GM12878 (cell line): ENCODE measurements at regions not wholly inside any gene's neighbourhood (a gene's known extent, or its start where the extent isn't known, plus 50 kb on each side); places are given as distances from the start of the nearest gene placed in this dataset.

Source experiments
- ATAC-seq: fragments of 200-7000 bp; cut with Tn5 transposase; 3 replicates; pipeline ENCODE4 v1.9.1; 2020; ENCODE audit warnings: mild to moderate bottlenecking, moderate library complexity
- BruUV-seq: library from RNA; stranded (reverse); fragments of 400-500 nt; replicated peaks from 2 replicates; lab custom pipeline; 2021; lab: Mats Ljungman, UMichigan
- CTCF ChIA-PET: fragments of 300-600 bp; sonication (Branson Sonifier 250); formaldehyde crosslinking; extraction: SDS; loops from one replicate; lab custom pipeline; 2021; ENCODE audit warnings: inconsistent platforms; lab: Yijun Ruan, JAX
- POLR2A ChIA-PET: fragments of 350-600 bp; formaldehyde crosslinking; extraction: SDS; loops from one replicate; lab custom pipeline; 2021; ENCODE audit warnings: inconsistent platforms; lab: Charles Lee
- RAD21 ChIA-PET: fragments of 300-600 bp; sonication (Branson Sonifier 250); formaldehyde crosslinking; loops from one replicate; lab custom pipeline; 2023; ENCODE audit warnings: antibody characterized with exemption; ENCODE audit not compliant: unreplicated experiment; lab: Charles Lee
- SMC1A ChIA-PET: fragments of 300-600 bp; sonication (Branson Sonifier 250); formaldehyde crosslinking; loops from one replicate; lab custom pipeline; 2023; ENCODE audit not compliant: unreplicated experiment, uncharacterized antibody; lab: Charles Lee
- DNase-seq: peaks from one replicate; pipeline ENCODE4 v3.0.0-alpha.2; 2011; ENCODE audit warnings: low read depth, low spot score
- FAIRE-seq: peaks from 3 replicates; lab custom pipeline; 2011; peaks lifted over from hg19 to GRCh38; lab: Jason Lieb, UNC
- H2AFZ ChIP-seq: 2 replicates; pipeline ENCODE4 v1.6.0; 2011; ENCODE audit warnings: low read depth, low read length, control low read depth; ENCODE audit not compliant: control insufficient read depth
- H3K27ac ChIP-seq: 2 replicates; pipeline ENCODE4 v1.5.1; 2011; ENCODE audit warnings: control low read depth; ENCODE audit not compliant: control insufficient read depth, insufficient read depth
- H3K27me3 ChIP-seq, 2 experiments: replicated peaks in 1 of 2; 2 replicates each; pipeline versions ENCODE4 v1.6.0 to v1.6.1; 2011; ENCODE audit warnings: low read length in 1 of 2; ENCODE audit not compliant: control insufficient read depth in 2 of 2, insufficient read depth in 2 of 2
- H3K36me3 ChIP-seq, 2 experiments: 2 replicates each; pipeline ENCODE4 v1.5.1; 2011; ENCODE audit warnings: low read length in 1 of 2; ENCODE audit not compliant: control insufficient read depth in 2 of 2, insufficient read depth in 2 of 2
- H3K4me1 ChIP-seq: 2 replicates; pipeline ENCODE4 v1.6.1; 2011; ENCODE audit warnings: mild to moderate bottlenecking, low read length, moderate library complexity, mixed read lengths; ENCODE audit not compliant: control insufficient read depth, insufficient read depth
- H3K4me2 ChIP-seq: 2 replicates; pipeline ENCODE4 v1.6.0; 2011; ENCODE audit warnings: control low read depth; ENCODE audit not compliant: control insufficient read depth, insufficient read depth
- H3K4me3 ChIP-seq: fragments of 200-600 bp; sonication (generic); 2 replicates; pipeline ENCODE4 v1.5.1; 2016
- H3K79me2 ChIP-seq: 2 replicates; pipeline ENCODE4 v1.6.0; 2011; ENCODE audit warnings: low read length; ENCODE audit not compliant: control insufficient read depth, insufficient read depth
- H3K9ac ChIP-seq: 2 replicates; pipeline ENCODE4 v1.8.0; 2011; ENCODE audit warnings: low read length, control low read depth, mixed read lengths; ENCODE audit not compliant: control insufficient read depth, insufficient read depth
- H3K9me3 ChIP-seq: replicated peaks from 3 replicates; pipeline ENCODE4 v1.5.1; 2011; ENCODE audit warnings: mild to moderate bottlenecking, low read length; ENCODE audit not compliant: control insufficient read depth, insufficient read depth
- H4K20me1 ChIP-seq: 2 replicates; pipeline ENCODE4 v1.6.0; 2011; ENCODE audit not compliant: control insufficient read depth, insufficient read depth
- ASH2L ChIP-seq: fragments of 300-600, 200-600 bp; sonication (generic); IDR thresholded peaks from 2 replicates; pipeline ENCODE4 v1.6.1; 2017; ENCODE audit warnings: low read depth, mild to moderate bottlenecking, borderline replicate concordance
- BRCA1 ChIP-seq: IDR thresholded peaks from 2 replicates; pipeline ENCODE4 v1.6.1; 2011; ENCODE audit warnings: low read depth, low read length, improper control_type of control experiment
- CREB1 ChIP-seq: IDR thresholded peaks from 2 replicates; pipeline ENCODE4 v1.6.1; 2012; ENCODE audit warnings: low read depth, mild to moderate bottlenecking, inconsistent platforms
- GABPA ChIP-seq: IDR thresholded peaks from 2 replicates; pipeline ENCODE4 v1.6.1; 2014; ENCODE audit warnings: antibody characterized with exemption, low read depth, mild to moderate bottlenecking, inconsistent platforms
- NFYA ChIP-seq: IDR thresholded peaks from 2 replicates; pipeline ENCODE4 v1.6.1; 2011; ENCODE audit warnings: low read depth, mild to moderate bottlenecking, low read length, improper control_type of control experiment, borderline replicate concordance
- PAX8 ChIP-seq: fragments of 450-650 bp; IDR thresholded peaks from 2 replicates; pipeline ENCODE4 v1.6.1; 2017; ENCODE audit warnings: mild to moderate bottlenecking, moderate library complexity
- POLR2A ChIP-seq: IDR thresholded peaks from 2 replicates; pipeline ENCODE4 v1.6.1; 2011; ENCODE audit warnings: low read depth, mild to moderate bottlenecking, low read length
- POLR2AphosphoS5 ChIP-seq: IDR thresholded peaks from 2 replicates; pipeline ENCODE4 v1.6.1; 2011; ENCODE audit warnings: mild to moderate bottlenecking, low read length, inconsistent platforms
- RBBP5 ChIP-seq: fragments of 200-600 bp; sonication (generic); conservative IDR thresholded peaks from 2 replicates; pipeline ENCODE4 v1.6.1; 2016
- WGBS: methylation state at CpG from one replicate; pipeline ENCODE4 v1.1.6; 2016; ENCODE audit warnings: low lambda C conversion rate; ENCODE audit not compliant: insufficient replicate concordance, insufficient coverage; ENCODE audit errors: missing lambda C conversion rate; 5-methylcytosine and 5-hydroxymethylcytosine counted together
- in situ Hi-C: fragments of 300-500 bp; cut with MboI; formaldehyde crosslinking; loops from 9 replicates; pipeline ENCODE4 v1.14.3; 2018; ENCODE audit warnings: mixed read lengths
- intact Hi-C: fragments of 100-400 bp; cut with micrococcal nuclease; formaldehyde crosslinking; loops from one replicate; pipeline ENCODE4 v1.14.2; 2022; ENCODE audit not compliant: unreplicated experiment
- TF ChIP-seq, protein P1 (sequence below), 3 experiments: IDR thresholded peaks in 2 of 3; conservative IDR thresholded peaks in 1 of 3; 2 replicates each; pipeline ENCODE4 v1.5.1; 2011; ENCODE audit warnings: low read depth in 3 of 3, low read length in 3 of 3, mild to moderate bottlenecking in 3 of 3, control low read depth in 2 of 3, moderate library complexity in 2 of 3, inconsistent platforms in 1 of 3, mixed read lengths in 1 of 3; ENCODE audit not compliant: control insufficient read depth in 2 of 3, insufficient read depth in 1 of 3; ENCODE audit errors: extremely low read depth in 1 of 3
- TF ChIP-seq, protein P2 (sequence below): fragments of 150-350 bp; IDR thresholded peaks from 2 replicates; pipeline ENCODE4 v1.6.1; 2016; ENCODE audit warnings: low read depth, low read length

DNA sequence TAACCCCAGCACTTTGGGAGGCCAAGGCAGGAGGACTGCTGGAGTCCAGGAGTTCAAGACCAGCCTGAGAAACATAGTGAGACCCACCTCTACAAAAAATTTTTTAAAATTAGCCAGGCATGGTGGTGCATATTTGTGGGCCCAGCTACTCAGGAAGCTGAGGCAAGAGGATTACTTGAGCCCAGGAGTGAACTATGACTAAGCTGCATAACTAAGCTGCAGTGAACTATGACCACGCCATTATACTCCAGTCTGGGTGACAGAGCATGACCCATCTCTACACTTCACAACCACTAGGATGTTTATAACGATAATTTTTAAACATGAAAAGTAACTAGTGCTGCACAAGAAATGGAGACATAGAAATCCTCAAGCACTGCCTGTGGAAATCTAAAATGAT lies 352.7 kb upstream of the SGCG start:
- H3K27ac ChIP-seq = no peak overlapping the region
- FAIRE-seq (no peak), ATAC-seq (peak; percentile 99), DNase-seq (no peak)
- intact Hi-C loops (loop anchor here (1.0 kb wide), 1 partner anchor 9 kb away; no protein-coding TSS in a partner anchor), in situ Hi-C loops (no loop called here)
- H3K4me1 ChIP-seq = no peaks in the 10 kb centered on the region
- no peak overlapping the region for H3K4me3 ChIP-seq
- CTCF ChIA-PET = no interaction called here
- H2AFZ ChIP-seq = no peak overlapping the region
- SMC1A ChIA-PET = interaction anchor here (1.1 kb wide), 1 partner anchor 11 kb away, joined by 3 read pairs; no protein-coding TSS in a partner anchor
- RAD21 ChIA-PET = no interaction called here
- no peaks in the 10 kb centered on the region for H3K9me3 ChIP-seq
- H3K4me2 ChIP-seq = no peak overlapping the region
- no peaks in the 10 kb centered on the region for H3K79me2 ChIP-seq
- no peak overlapping the region for H3K9ac ChIP-seq
- POLR2A ChIA-PET = no interaction called here
- H3K27me3 ChIP-seq = no peaks in the 10 kb centered on the region
- H3K36me3 ChIP-seq = no peaks in the 10 kb centered on the region
- 0% methylated on average over 2 of the region's 2 CpGs for WGBS
- TF ChIP-seq, protein P1, sequence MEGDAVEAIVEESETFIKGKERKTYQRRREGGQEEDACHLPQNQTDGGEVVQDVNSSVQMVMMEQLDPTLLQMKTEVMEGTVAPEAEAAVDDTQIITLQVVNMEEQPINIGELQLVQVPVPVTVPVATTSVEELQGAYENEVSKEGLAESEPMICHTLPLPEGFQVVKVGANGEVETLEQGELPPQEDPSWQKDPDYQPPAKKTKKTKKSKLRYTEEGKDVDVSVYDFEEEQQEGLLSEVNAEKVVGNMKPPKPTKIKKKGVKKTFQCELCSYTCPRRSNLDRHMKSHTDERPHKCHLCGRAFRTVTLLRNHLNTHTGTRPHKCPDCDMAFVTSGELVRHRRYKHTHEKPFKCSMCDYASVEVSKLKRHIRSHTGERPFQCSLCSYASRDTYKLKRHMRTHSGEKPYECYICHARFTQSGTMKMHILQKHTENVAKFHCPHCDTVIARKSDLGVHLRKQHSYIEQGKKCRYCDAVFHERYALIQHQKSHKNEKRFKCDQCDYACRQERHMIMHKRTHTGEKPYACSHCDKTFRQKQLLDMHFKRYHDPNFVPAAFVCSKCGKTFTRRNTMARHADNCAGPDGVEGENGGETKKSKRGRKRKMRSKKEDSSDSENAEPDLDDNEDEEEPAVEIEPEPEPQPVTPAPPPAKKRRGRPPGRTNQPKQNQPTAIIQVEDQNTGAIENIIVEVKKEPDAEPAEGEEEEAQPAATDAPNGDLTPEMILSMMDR (IDR thresholded peaks at IDR 0.05 in 2 of 3, conservative IDR thresholded peaks at IDR 0.05 in 1 of 3; ENCODE audit: control insufficient read depth in 2 of 3, extremely low read depth in 1 of 3, insufficient read depth in 1 of 3, low read depth in 3 of 3, low read length in 3 of 3) = no peak
- TF ChIP-seq RBBP5 = no peak
- no peaks in the 10 kb centered on the region for H4K20me1 ChIP-seq
- BruUV-seq = no TSS peak

DNA sequence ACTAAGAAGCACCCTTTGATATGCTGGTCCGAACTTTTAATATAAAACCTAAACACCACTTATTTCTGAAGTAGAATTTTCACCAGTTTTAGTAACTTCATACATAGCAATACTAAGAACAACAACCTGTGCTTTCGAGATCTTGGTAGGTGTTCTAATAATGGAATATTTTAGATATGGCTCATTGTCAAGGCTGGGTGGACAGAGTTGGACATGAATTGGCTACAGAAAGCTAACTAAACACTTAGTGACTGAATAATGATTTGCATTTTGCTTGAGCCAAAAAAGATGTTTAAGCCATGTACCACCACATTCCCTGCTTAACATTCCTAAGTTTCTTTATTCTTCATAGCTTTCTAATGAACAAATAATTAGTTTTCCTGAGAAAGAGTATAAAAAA lies 344.3 kb upstream of the SGCG start:
- ChIA-PET RAD21 (no interaction called here), CTCF (interaction anchor here (0.9 kb wide), 1 partner anchor 184 kb away, joined by 3 read pairs; no protein-coding TSS in a partner anchor), POLR2A (no interaction called here), SMC1A (no interaction called here)
- in situ Hi-C loops = no loop called here
- FAIRE-seq (no peak), DNase-seq (no peak), ATAC-seq (no peak)
- Histone ChIP-seq H3K9me3 (no peaks in the 10 kb centered on the region), H4K20me1 (no peaks in the 10 kb centered on the region), H3K79me2 (no peaks in the 10 kb centered on the region), H3K27me3 (no peaks in the 10 kb centered on the region), H3K36me3 (no peaks in the 10 kb centered on the region), H3K27ac (no peak overlapping the region), H2AFZ (no peak overlapping the region), H3K4me2 (no peak overlapping the region), H3K9ac (no peak overlapping the region), H3K4me1 (no peaks in the 10 kb centered on the region), H3K4me3 (no peak overlapping the region)
- WGBS = 19% methylated on average over 2 of the region's 2 CpGs
- no TSS peak for BruUV-seq
- intact Hi-C loops = no loop called here
- no peak for TF ChIP-seq POLR2A
- no peak for TF ChIP-seq ASH2L
- TF ChIP-seq, protein P2, sequence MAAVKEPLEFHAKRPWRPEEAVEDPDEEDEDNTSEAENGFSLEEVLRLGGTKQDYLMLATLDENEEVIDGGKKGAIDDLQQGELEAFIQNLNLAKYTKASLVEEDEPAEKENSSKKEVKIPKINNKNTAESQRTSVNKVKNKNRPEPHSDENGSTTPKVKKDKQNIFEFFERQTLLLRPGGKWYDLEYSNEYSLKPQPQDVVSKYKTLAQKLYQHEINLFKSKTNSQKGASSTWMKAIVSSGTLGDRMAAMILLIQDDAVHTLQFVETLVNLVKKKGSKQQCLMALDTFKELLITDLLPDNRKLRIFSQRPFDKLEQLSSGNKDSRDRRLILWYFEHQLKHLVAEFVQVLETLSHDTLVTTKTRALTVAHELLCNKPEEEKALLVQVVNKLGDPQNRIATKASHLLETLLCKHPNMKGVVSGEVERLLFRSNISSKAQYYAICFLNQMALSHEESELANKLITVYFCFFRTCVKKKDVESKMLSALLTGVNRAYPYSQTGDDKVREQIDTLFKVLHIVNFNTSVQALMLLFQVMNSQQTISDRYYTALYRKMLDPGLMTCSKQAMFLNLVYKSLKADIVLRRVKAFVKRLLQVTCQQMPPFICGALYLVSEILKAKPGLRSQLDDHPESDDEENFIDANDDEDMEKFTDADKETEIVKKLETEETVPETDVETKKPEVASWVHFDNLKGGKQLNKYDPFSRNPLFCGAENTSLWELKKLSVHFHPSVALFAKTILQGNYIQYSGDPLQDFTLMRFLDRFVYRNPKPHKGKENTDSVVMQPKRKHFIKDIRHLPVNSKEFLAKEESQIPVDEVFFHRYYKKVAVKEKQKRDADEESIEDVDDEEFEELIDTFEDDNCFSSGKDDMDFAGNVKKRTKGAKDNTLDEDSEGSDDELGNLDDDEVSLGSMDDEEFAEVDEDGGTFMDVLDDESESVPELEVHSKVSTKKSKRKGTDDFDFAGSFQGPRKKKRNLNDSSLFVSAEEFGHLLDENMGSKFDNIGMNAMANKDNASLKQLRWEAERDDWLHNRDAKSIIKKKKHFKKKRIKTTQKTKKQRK = no peak
- no peak for TF ChIP-seq POLR2AphosphoS5
- TF ChIP-seq GABPA = no peak
- no peak for TF ChIP-seq PAX8
- TF ChIP-seq NFYA = no peak
- TF ChIP-seq CREB1 = no peak
- TF ChIP-seq BRCA1 = no peak
